LoVo (cell line): ENCODE measurements at regions not wholly inside any gene's neighbourhood (a gene's known extent, or its start where the extent isn't known, plus 50 kb on each side); places are given as distances from the start of the nearest gene placed in this dataset.
"Not testable (repeated sequence)": the region's sequence is repeated elsewhere in the genome, so short reads cannot be mapped to it uniquely, and the experiment has no call there.

Experiments used
- DNase-seq: peaks from one replicate; pipeline ENCODE4 v3.0.0-alpha.2; 2016; ENCODE audit warnings: low spot score

- DNase-seq, result no peak
These were observed 53.7 kb upstream of the SMIM15 start for GRCh38 chr5:61215996-61216395.

- DNase-seq, result no peak
These were observed 54.5 kb upstream of the SMIM15 start for GRCh38 chr5:61216741-61217140.

- no peak for DNase-seq
These were observed 54.9 kb upstream of the SMIM15 start for GRCh38 chr5:61217214-61217613.

- DNase-seq, result no peak
These were observed 66.0 kb upstream of the SMIM15 start for GRCh38 chr5:61228229-61228628.

- peak; percentile 75 for DNase-seq
These were observed 66.5 kb upstream of the SMIM15 start for GRCh38 chr5:61228691-61229280.

GRCh38 chr5:61229416-61229815 lies 67.1 kb upstream of the SMIM15 start:
- no peak for DNase-seq

- no peak for DNase-seq
These were observed 68.2 kb upstream of the SMIM15 start for GRCh38 chr5:61230492-61230891.

GRCh38 chr5:61231813-61232212 lies 69.5 kb upstream of the SMIM15 start:
- no peak for DNase-seq

- no peak for DNase-seq
These were observed 70.3 kb upstream of the SMIM15 start for GRCh38 chr5:61232490-61233050.

- no peak for DNase-seq
These were observed 71.8 kb upstream of the SMIM15 start for GRCh38 chr5:61234019-61234418.

- not testable (repeated sequence) for DNase-seq
These were observed 74.4 kb upstream of the SMIM15 start for GRCh38 chr5:61236715-61237114.

GRCh38 chr5:61245486-61245885 lies 83.2 kb upstream of the SMIM15 start:
- no peak for DNase-seq

GRCh38 chr5:61245936-61246335 lies 83.7 kb upstream of the SMIM15 start:
- no peak for DNase-seq

GRCh38 chr5:61246768-61247307 lies 84.6 kb upstream of the SMIM15 start:
- no peak for DNase-seq

- no peak for DNase-seq
These were observed 80.0 kb upstream of the ZSWIM6 start for GRCh38 chr5:61251874-61252642.

GRCh38 chr5:61252643-61252925 lies 79.5 kb upstream of the ZSWIM6 start:
- no peak for DNase-seq

- DNase-seq, result no peak
These were observed 78.5 kb upstream of the ZSWIM6 start for GRCh38 chr5:61253547-61253946.

- peak; percentile 5 for DNase-seq
These were observed 77.0 kb upstream of the ZSWIM6 start for GRCh38 chr5:61254969-61255555.

- peak; percentile 47 for DNase-seq
These were observed 75.6 kb upstream of the ZSWIM6 start for GRCh38 chr5:61256474-61256873.

GRCh38 chr5:61257421-61257820 lies 74.6 kb upstream of the ZSWIM6 start:
- DNase-seq, result no peak

- DNase-seq, result no peak
These were observed 70.9 kb upstream of the ZSWIM6 start for GRCh38 chr5:61261136-61261535.

GRCh38 chr5:61262080-61262479 lies 70.0 kb upstream of the ZSWIM6 start:
- DNase-seq, result no peak

GRCh38 chr5:61263072-61263471 lies 69.0 kb upstream of the ZSWIM6 start:
- DNase-seq, result no peak
